ENCODE measurements at regions not wholly inside any gene's neighbourhood (a gene's known extent, or its start where the extent isn't known, plus 50 kb on each side); places are given as distances from the start of the nearest gene placed in this dataset.

- whole genome bisulfite sequencing (ENCODE audit: insufficient coverage) = 96% methylated on average over 3 of the region's 3 CpGs
- no peaks in the 10 kb centered on the region for H3K9me3 Mint-ChIP-seq
- no peak for DNase-seq
- H3K4me1 Mint-ChIP-seq = no peaks in the 10 kb centered on the region
- Histone ChIP-seq H3K36me3 (ENCODE audit: control insufficient read depth, insufficient read depth, low read length) (no peaks in the 10 kb centered on the region), H3K27ac (ENCODE audit: low read length) (no peak overlapping the region), H3K4me3 (ENCODE audit: low read length) (no peak overlapping the region), H3K9me3 (ENCODE audit: control insufficient read depth, insufficient read depth, low read length) (no peaks in the 10 kb centered on the region), H3K27me3 (ENCODE audit: control insufficient read depth, insufficient read depth, low read length) (no peaks in the 10 kb centered on the region), H3K4me1 (ENCODE audit: control insufficient read depth, insufficient read depth, low read length) (no peaks in the 10 kb centered on the region)
- H3K4me3 Mint-ChIP-seq = no peak overlapping the region
- no peak overlapping the region for H3K27ac Mint-ChIP-seq
- H3K27me3 Mint-ChIP-seq (ENCODE audit: low read depth in 2 of 2) = peaks cover 11 to 18% of the 10 kb centered on the region in 2 donors
- ATAC-seq = no peak
- TF ChIP-seq CTCF (IDR thresholded peaks at IDR 0.05) = no peak
- H3K36me3 Mint-ChIP-seq = no peaks in the 10 kb centered on the region
- intact Hi-C loops (cut with micrococcal nuclease) = no loop called here
Observed at GRCh38 chr1:221419513-221420095, 322.3 kb downstream of the DUSP10 start.

- Histone ChIP-seq H3K4me1 (ENCODE audit: control insufficient read depth, insufficient read depth, low read length) (no peaks in the 10 kb centered on the region), H3K27me3 (ENCODE audit: control insufficient read depth, insufficient read depth, low read length) (no peaks in the 10 kb centered on the region), H3K36me3 (ENCODE audit: control insufficient read depth, insufficient read depth, low read length) (no peaks in the 10 kb centered on the region), H3K27ac (ENCODE audit: low read length) (no peak overlapping the region), H3K9me3 (ENCODE audit: control insufficient read depth, insufficient read depth, low read length) (no peaks in the 10 kb centered on the region), H3K4me3 (ENCODE audit: low read length) (no peak overlapping the region)
- intact Hi-C loops (cut with micrococcal nuclease) = no loop called here
- Mint-ChIP-seq H3K27me3 (ENCODE audit: low read depth in 2 of 2) (peaks cover 13 to 26% of the 10 kb centered on the region in 2 donors), H3K36me3 (peaks cover 5% of the 10 kb centered on the region), H3K27ac (no peak overlapping the region), H3K4me3 (no peak overlapping the region), H3K4me1 (no peaks in the 10 kb centered on the region), H3K9me3 (peaks cover 3 to 10% of the 10 kb centered on the region in 2 donors)
- WGBS (ENCODE audit: insufficient coverage) = no CpG with 5 or more reads among the region's 1 CpG
- ATAC-seq (no peak), DNase-seq (no peak)
- no peak for TF ChIP-seq CTCF (IDR thresholded peaks at IDR 0.05)
Observed at GRCh38 chr1:221429264-221429663, 312.6 kb downstream of the DUSP10 start.

GRCh38 chr1:221430152-221430960 is 311.5 kb downstream of the DUSP10 start:
- no peaks in the 10 kb centered on the region for H3K9me3 ChIP-seq (ENCODE audit: control insufficient read depth, insufficient read depth, low read length)
- ATAC-seq = no peak
- H3K36me3 Mint-ChIP-seq = peaks cover 5% of the 10 kb centered on the region
- peaks cover 13 to 26% of the 10 kb centered on the region in 2 donors for H3K27me3 Mint-ChIP-seq (ENCODE audit: low read depth in 2 of 2)
- H3K4me3 Mint-ChIP-seq = no peak overlapping the region
- H3K27ac Mint-ChIP-seq = no peak overlapping the region
- no peaks in the 10 kb centered on the region for H3K27me3 ChIP-seq (ENCODE audit: control insufficient read depth, insufficient read depth, low read length)
- no peaks in the 10 kb centered on the region for H3K4me1 Mint-ChIP-seq
- no peak overlapping the region for H3K4me3 ChIP-seq (ENCODE audit: low read length)
- intact Hi-C loops (cut with micrococcal nuclease) = no loop called here
- DNase-seq = no peak
- H3K4me1 ChIP-seq (ENCODE audit: control insufficient read depth, insufficient read depth, low read length) = no peaks in the 10 kb centered on the region
- no peak for TF ChIP-seq CTCF (IDR thresholded peaks at IDR 0.05)
- no peaks in the 10 kb centered on the region for H3K36me3 ChIP-seq (ENCODE audit: control insufficient read depth, insufficient read depth, low read length)
- no peak overlapping the region for H3K27ac ChIP-seq (ENCODE audit: low read length)
- H3K9me3 Mint-ChIP-seq = peaks cover 3 to 10% of the 10 kb centered on the region in 2 donors
- 92% methylated on average over 4 of the region's 4 CpGs for WGBS (ENCODE audit: insufficient coverage)

Data from natural killer cell (primary cell).